ENCODE measurements at regions not wholly inside any gene's neighbourhood (a gene's known extent, or its start where the extent isn't known, plus 50 kb on each side); places are given as distances from the start of the nearest gene placed in this dataset.

GRCh38 chr6:55636406-55637102 lies 57.6 kb upstream of the HMGCLL1 start:
- DNase-seq, result no peak

- no peak for DNase-seq
These were observed 54.5 kb upstream of the HMGCLL1 start for GRCh38 chr6:55633471-55633870.

DNA sequence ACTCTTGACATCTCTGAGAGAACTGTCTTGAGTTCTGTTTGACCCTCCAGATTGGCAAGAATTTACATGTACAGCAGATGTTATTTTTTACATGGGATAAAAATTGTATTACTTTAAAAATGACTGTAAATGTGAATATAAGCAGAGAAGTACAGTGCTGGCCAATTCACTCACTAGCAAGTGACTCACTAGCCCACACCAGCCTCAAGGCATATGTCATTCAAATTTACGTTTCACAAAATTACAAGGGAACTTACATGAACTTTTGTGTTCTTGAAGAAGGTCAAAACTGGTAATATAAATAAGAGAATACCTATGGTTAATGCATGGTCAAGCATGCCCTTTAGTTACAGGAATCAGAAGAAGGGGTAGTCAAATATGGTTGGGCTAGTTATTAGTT lies 54.0 kb upstream of the HMGCLL1 start:
- DNase-seq, result no peak
